Esophagus muscularis mucosa (tissue), 4 donors: ENCODE measurements at regions not wholly inside any gene's neighbourhood (a gene's known extent, or its start where the extent isn't known, plus 50 kb on each side); places are given as distances from the start of the nearest gene placed in this dataset.

Experiments used
- DNase-seq: peaks from one replicate; pipeline ENCODE4 v3.0.0-alpha.2; 2017; ENCODE audit errors: extremely low spot score
- H3K27ac ChIP-seq, 4 donors: fragments of 200-600 bp; sonication (generic); replicated peaks in 1 of 4; 1 replicate in 3 of 4; 2 replicates in 1 of 4; pipeline ENCODE4 v1.5.1; 2016 to 2019; ENCODE audit warnings: mild to moderate bottlenecking in 1 of 4
- H3K27me3 ChIP-seq, 4 donors: fragments of 200-600 bp; sonication (generic); one replicate each; pipeline versions ENCODE4 v1.5.1 to v1.6.0; 2016 to 2019
- H3K36me3 ChIP-seq, 4 donors: fragments of 200-600 bp; sonication (generic); one replicate each; pipeline ENCODE4 v1.5.1; 2016 to 2019
- H3K4me1 ChIP-seq, 4 donors: fragments of 200-600 bp; sonication (generic); one replicate each; pipeline ENCODE4 v1.5.1; 2016 to 2019
- H3K4me3 ChIP-seq, 4 donors: fragments of 200-600 bp; sonication (generic); 1 replicate in 2 of 4; 2 replicates in 2 of 4; pipeline ENCODE4 v1.5.1; 2016 to 2019; ENCODE audit warnings: mild to moderate bottlenecking in 4 of 4, moderate library complexity in 1 of 4
- H3K9me3 ChIP-seq, 4 donors: fragments of 200-600 bp; sonication (generic); 1 replicate in 3 of 4; 2 replicates in 1 of 4; pipeline ENCODE4 v1.5.1; 2016 to 2019
- CTCF ChIP-seq, 3 experiments: fragments of 200-600 bp in 2 of 3; fragments of 450-650 bp in 1 of 3; sonication (generic) in 2 of 3; IDR thresholded peaks; one replicate each; pipeline ENCODE4 v1.5.1; 2017 to 2019; ENCODE audit warnings: antibody characterized with exemption in 3 of 3, mild to moderate bottlenecking in 2 of 3, moderate library complexity in 1 of 3
- EP300 ChIP-seq: sonication (generic); formaldehyde crosslinking; IDR thresholded peaks from one replicate; pipeline ENCODE4 v1.6.1; 2017; ENCODE audit warnings: antibody characterized with exemption
- POLR2A ChIP-seq: fragments of 450-650 bp; IDR thresholded peaks from one replicate; pipeline ENCODE4 v1.6.1; 2017; ENCODE audit warnings: antibody characterized with exemption, moderate library complexity, mild to moderate bottlenecking, low read depth
- POLR2AphosphoS5 ChIP-seq, 2 donors: sonication (generic); formaldehyde crosslinking; IDR thresholded peaks; one replicate each; pipeline ENCODE4 v1.6.1; 2017; ENCODE audit warnings: antibody characterized with exemption in 2 of 2
- WGBS: methylation state at CpG from one replicate; pipeline ENCODE4 v1.1.5; 2018; 5-methylcytosine and 5-hydroxymethylcytosine counted together
- intact Hi-C: fragments of 100-400 bp; cut with DNase I; formaldehyde crosslinking; loops from one replicate; pipeline ENCODE4 v1.15.1; 2023

DNA sequence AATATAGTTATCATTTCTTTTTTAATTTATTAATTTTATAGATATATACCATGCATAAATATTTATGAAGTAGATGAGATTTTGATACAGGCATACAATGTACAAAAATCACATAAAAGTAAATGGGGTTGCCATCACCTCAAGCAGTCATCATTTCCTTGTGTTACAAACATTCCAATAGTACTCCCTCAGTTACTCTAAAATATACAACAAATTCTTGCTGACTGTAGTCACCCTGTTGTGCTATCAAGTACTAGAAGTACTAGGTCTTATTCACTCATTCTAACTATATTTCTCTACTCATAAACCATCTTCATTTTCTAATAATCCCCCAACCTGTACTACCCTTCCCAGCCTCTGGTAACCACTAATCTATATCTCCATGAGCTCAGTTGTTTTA is 432.6 kb upstream of the SYT1 start:
- intact Hi-C loops: no loop called here

GRCh38 chr12:78439666-78440065 is 424.9 kb upstream of the SYT1 start:
- peaks cover 0 to 16% (median 10%) of the 10 kb centered on the region in 4 donors for H3K9me3 ChIP-seq
- H3K4me3 ChIP-seq: no peak overlapping the region
- DNase-seq: no peak
- 64% methylated on average over 5 of the region's 5 CpGs for WGBS
- no peak overlapping the region for H3K27ac ChIP-seq
- intact Hi-C loops: no loop called here
- H3K27me3 ChIP-seq: no peaks in the 10 kb centered on the region
- H3K36me3 ChIP-seq: no peaks in the 10 kb centered on the region
- H3K4me1 ChIP-seq: no peaks in the 10 kb centered on the region
- no peak for TF ChIP-seq POLR2AphosphoS5 (IDR thresholded peaks at IDR 0.05)
- TF ChIP-seq CTCF (IDR thresholded peaks at IDR 0.05): no peak
- TF ChIP-seq EP300: no peak
- TF ChIP-seq POLR2A: no peak

More for the DNA sequence above, 432.6 kb upstream of the SYT1 start:
- H3K27ac ChIP-seq: no peak overlapping the region
- H3K4me1 ChIP-seq: peaks cover 0 to 22% (median 13%) of the 10 kb centered on the region in 4 donors
- DNase-seq: no peak
- H3K36me3 ChIP-seq: no peaks in the 10 kb centered on the region
- no peak overlapping the region for H3K4me3 ChIP-seq
- H3K9me3 ChIP-seq: peaks cover 0 to under 1% (median 0%) of the 10 kb centered on the region in 4 donors
- no peaks in the 10 kb centered on the region for H3K27me3 ChIP-seq
- no peak for TF ChIP-seq POLR2A
- no peak for TF ChIP-seq POLR2AphosphoS5 (IDR thresholded peaks at IDR 0.05)
- TF ChIP-seq EP300: no peak
- no peak for TF ChIP-seq CTCF (IDR thresholded peaks at IDR 0.05)

DNA sequence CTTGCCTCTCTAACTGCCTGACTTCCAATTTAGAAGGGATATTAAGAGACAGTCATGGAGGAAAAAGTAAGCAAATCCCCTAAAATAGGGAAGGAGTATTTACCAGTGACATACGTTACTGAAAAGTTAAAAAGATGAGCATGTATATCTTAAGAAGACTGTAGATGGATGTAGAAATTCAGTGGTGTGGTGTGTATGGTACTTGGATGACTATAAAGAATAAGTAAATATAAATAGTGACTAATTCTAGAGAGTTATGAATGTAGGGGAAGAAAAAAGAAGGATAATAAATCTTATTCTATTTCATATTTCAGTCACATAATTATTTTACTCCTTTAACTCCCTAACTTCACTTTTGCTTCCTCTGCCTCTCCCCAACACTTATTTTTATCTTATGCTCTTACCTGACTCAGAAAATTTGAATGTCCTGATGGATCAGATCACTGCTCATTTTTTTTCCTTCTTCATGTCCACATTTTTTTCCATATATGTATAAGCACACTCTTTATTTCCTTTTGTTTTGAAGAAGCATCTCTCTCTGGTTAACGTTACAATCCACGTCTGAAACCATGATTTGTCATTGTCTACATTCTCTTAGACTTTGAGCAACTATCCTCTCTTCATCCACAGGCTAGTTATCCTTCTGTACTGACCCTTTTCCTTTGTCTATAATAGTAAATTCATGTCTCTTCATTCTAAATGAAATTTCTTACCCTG is 422.7 kb upstream of the SYT1 start:
- Histone ChIP-seq H3K9me3 (peaks cover 0 to 16% (median 10%) of the 10 kb centered on the region in 4 donors), H3K27ac (no peak overlapping the region), H3K27me3 (no peaks in the 10 kb centered on the region), H3K4me3 (no peak overlapping the region), H3K36me3 (no peaks in the 10 kb centered on the region), H3K4me1 (no peaks in the 10 kb centered on the region)
- WGBS: 28% methylated on average over 3 of the region's 3 CpGs
- no peak for DNase-seq
- TF ChIP-seq EP300: no peak
- TF ChIP-seq POLR2AphosphoS5 (IDR thresholded peaks at IDR 0.05): no peak
- no peak for TF ChIP-seq CTCF (IDR thresholded peaks at IDR 0.05)
- no peak for TF ChIP-seq POLR2A
- intact Hi-C loops: no loop called here

DNA sequence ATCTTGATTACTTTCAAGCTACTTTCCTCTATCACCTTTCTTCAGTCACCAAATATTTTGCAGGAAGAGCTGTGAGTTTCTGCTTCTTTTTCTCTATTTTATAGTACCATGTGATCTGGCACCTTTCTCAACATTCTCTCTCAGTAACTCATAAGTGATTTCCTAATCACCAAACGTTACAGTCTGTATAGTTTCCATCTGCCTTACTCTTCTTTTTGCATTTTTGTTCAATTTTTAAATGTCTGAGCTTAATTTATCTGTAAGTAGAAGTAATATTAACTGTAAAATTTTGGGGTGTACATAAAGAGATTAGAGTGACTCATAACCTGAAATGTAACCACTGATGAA is 422.1 kb upstream of the SYT1 start:
- H3K4me3 ChIP-seq: no peak overlapping the region
- H3K9me3 ChIP-seq: peaks cover 0 to 16% (median 8%) of the 10 kb centered on the region in 4 donors
- no peak for DNase-seq
- H3K36me3 ChIP-seq: no peaks in the 10 kb centered on the region
- no peaks in the 10 kb centered on the region for H3K27me3 ChIP-seq
- 19% methylated on average over 1 of the region's 1 CpG for WGBS
- intact Hi-C loops: no loop called here
- no peaks in the 10 kb centered on the region for H3K4me1 ChIP-seq
- TF ChIP-seq POLR2A: no peak
- no peak for TF ChIP-seq POLR2AphosphoS5 (IDR thresholded peaks at IDR 0.05)
- TF ChIP-seq CTCF (IDR thresholded peaks at IDR 0.05): no peak
- TF ChIP-seq EP300: no peak
- H3K27ac ChIP-seq: no peak overlapping the region

- WGBS: 97% methylated on average over 2 of the region's 2 CpGs
- Histone ChIP-seq H3K27ac (no peak overlapping the region), H3K27me3 (no peaks in the 10 kb centered on the region), H3K9me3 (no peaks in the 10 kb centered on the region), H3K4me3 (no peak overlapping the region), H3K36me3 (no peaks in the 10 kb centered on the region), H3K4me1 (no peaks in the 10 kb centered on the region)
- no peak for TF ChIP-seq POLR2A
- no peak for TF ChIP-seq POLR2AphosphoS5 (IDR thresholded peaks at IDR 0.05)
- no peak for TF ChIP-seq EP300
- TF ChIP-seq CTCF (IDR thresholded peaks at IDR 0.05): no peak
- no peak for DNase-seq
- intact Hi-C loops: no loop called here
Measured at GRCh38 chr12:78446555-78446954, 418.0 kb upstream of the SYT1 start.
